ENCODE measurements at regions not wholly inside any gene's neighbourhood (a gene's known extent, or its start where the extent isn't known, plus 50 kb on each side); places are given as distances from the start of the nearest gene placed in this dataset.
A peak's percentile ranks its signal among the peaks of the same experiment; 100 is the strongest.

- no peak for DNase-seq
Observed at GRCh38 chr17:79441356-79442160, 169.3 kb downstream of the RBFOX3 start.

- DNase-seq, result no peak
Observed at GRCh38 chr17:79440251-79440650, 170.6 kb downstream of the RBFOX3 start.

- DNase-seq, result no peak
Observed at GRCh38 chr17:79439493-79439892, 171.4 kb downstream of the RBFOX3 start.

GRCh38 chr17:79438546-79439334, 172.1 kb downstream of the RBFOX3 start:
- DNase-seq, result no peak

- DNase-seq, result no peak
Observed at GRCh38 chr17:79438058-79438457, 172.8 kb downstream of the RBFOX3 start.

GRCh38 chr17:79437081-79437480, 173.8 kb downstream of the RBFOX3 start:
- no peak for DNase-seq

- DNase-seq, result no peak
Observed at GRCh38 chr17:79435962-79436361, 174.9 kb downstream of the RBFOX3 start.

- no peak for DNase-seq
Observed at GRCh38 chr17:79435296-79435695, 175.6 kb downstream of the RBFOX3 start.

- no peak for DNase-seq
Observed at GRCh38 chr17:79434215-79434614, 176.6 kb downstream of the RBFOX3 start.

- DNase-seq, result no peak
Observed at GRCh38 chr17:79433379-79433778, 177.5 kb downstream of the RBFOX3 start.

GRCh38 chr17:79431175-79431574, 179.7 kb downstream of the RBFOX3 start:
- no peak for DNase-seq

GRCh38 chr17:79429864-79430494, 180.9 kb downstream of the RBFOX3 start:
- DNase-seq, result no peak

- DNase-seq, result no peak
Observed at GRCh38 chr17:79428988-79429387, 181.9 kb downstream of the RBFOX3 start.

- DNase-seq, result no peak
Observed at GRCh38 chr17:79427621-79428539, 183.0 kb downstream of the RBFOX3 start.

- DNase-seq, result no peak
Observed at GRCh38 chr17:79425686-79426085, 185.2 kb downstream of the RBFOX3 start.

- no peak for DNase-seq
Observed at GRCh38 chr17:79424471-79425185, 186.2 kb downstream of the RBFOX3 start.

- DNase-seq, result no peak
Observed at GRCh38 chr17:79423811-79424465, 186.9 kb downstream of the RBFOX3 start.

- no peak for DNase-seq
Observed at GRCh38 chr17:79422236-79422635, 188.6 kb downstream of the RBFOX3 start.

GRCh38 chr17:79420318-79421243, 190.3 kb downstream of the RBFOX3 start:
- DNase-seq, result peak; percentile 25

GRCh38 chr17:79417476-79417988, 193.3 kb downstream of the RBFOX3 start:
- DNase-seq, result no peak
